ENCODE measurements at regions not wholly inside any gene's neighbourhood (a gene's known extent, or its start where the extent isn't known, plus 50 kb on each side); places are given as distances from the start of the nearest gene placed in this dataset.
A peak's percentile ranks its signal among the peaks of the same experiment; 100 is the strongest.

DNA sequence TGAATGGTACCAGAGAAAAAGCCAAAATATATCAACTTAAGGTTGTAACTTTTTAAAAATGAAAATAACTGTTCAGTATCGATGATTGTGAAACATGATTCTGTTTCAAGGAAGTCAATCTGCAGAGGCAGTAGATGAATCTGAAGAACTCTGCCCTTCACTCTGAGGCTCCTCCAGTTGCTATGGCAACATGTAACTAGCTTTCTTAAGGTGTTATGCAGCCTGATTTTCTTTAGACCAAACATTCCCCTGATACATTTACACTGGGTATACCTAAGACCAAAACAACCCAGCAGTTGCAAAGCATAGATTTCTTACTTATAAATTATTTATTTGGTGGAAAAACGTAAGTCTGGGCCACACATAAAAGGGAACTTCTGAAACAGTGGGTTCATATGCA lies 133.6 kb upstream of the RASGEF1B start:
- Histone ChIP-seq H3K36me3 (ENCODE audit: control insufficient read depth, low read length) (peaks cover 10% of the 10 kb centered on the region), H3K27me3 (ENCODE audit: control insufficient read depth, low read length) (no peaks in the 10 kb centered on the region)

DNA sequence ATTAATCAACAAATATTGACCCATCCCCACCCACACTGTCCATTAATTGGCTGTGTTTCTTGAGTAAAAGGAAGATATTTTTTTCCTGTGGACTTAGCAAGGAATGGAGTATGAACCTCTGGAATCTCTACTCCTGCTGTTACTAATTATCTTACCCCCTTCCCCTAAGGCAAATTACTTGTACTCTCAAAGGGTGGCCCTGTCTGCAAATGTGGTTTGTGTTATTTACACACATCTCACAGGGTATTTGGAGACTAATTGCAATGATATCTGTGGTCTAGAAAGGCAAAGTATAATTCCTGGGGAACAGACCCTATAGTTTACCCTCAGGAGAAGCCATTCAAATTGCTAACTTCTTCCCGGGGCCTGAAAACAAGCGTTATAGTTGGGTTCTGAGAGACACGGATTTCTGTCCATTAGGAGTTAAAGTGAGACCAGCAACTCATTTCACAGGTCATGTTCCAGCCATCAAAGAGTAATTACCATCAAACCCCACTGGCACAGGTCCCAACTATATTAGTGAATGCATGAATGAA lies 133.0 kb upstream of the RASGEF1B start:
- no peak for TF ChIP-seq EZH2phosphoT487 (IDR thresholded peaks at IDR 0.05; ENCODE audit: borderline replicate concordance, low read length)
- TF ChIP-seq, protein P1, sequence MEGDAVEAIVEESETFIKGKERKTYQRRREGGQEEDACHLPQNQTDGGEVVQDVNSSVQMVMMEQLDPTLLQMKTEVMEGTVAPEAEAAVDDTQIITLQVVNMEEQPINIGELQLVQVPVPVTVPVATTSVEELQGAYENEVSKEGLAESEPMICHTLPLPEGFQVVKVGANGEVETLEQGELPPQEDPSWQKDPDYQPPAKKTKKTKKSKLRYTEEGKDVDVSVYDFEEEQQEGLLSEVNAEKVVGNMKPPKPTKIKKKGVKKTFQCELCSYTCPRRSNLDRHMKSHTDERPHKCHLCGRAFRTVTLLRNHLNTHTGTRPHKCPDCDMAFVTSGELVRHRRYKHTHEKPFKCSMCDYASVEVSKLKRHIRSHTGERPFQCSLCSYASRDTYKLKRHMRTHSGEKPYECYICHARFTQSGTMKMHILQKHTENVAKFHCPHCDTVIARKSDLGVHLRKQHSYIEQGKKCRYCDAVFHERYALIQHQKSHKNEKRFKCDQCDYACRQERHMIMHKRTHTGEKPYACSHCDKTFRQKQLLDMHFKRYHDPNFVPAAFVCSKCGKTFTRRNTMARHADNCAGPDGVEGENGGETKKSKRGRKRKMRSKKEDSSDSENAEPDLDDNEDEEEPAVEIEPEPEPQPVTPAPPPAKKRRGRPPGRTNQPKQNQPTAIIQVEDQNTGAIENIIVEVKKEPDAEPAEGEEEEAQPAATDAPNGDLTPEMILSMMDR (IDR thresholded peaks at IDR 0.05; ENCODE audit: low read depth, low read length, poor library complexity, severe bottlenecking), result no peak
- no peaks in the 10 kb centered on the region for H3K79me2 ChIP-seq (ENCODE audit: control insufficient read depth, low read length)
- H3K27ac ChIP-seq (ENCODE audit: low read depth, low read length), result peak overlapping the region; percentile 83; the same call in 1 of the 2 replicates
- peaks cover 10% of the 10 kb centered on the region; the same call in 1 of the 2 replicates for H3F3A ChIP-seq (ENCODE audit: control insufficient read depth, insufficient read depth)
- H3K4me1 ChIP-seq (ENCODE audit: control insufficient read depth, low read length), result peaks cover 51% of the 10 kb centered on the region
- H3K4me2 ChIP-seq (ENCODE audit: low read length), result peak overlapping the region; percentile 80
- no peaks in the 10 kb centered on the region for H3K27me3 ChIP-seq (ENCODE audit: control insufficient read depth, low read length)
- H3K9me2 ChIP-seq (replicated peaks; ENCODE audit: control insufficient read depth, low read length), result no peaks in the 10 kb centered on the region
- H3K36me3 ChIP-seq (ENCODE audit: control insufficient read depth, low read length), result peaks cover 8% of the 10 kb centered on the region
- no peaks in the 10 kb centered on the region; the same call in 1 of the 2 replicates for H3K9me3 ChIP-seq (ENCODE audit: control insufficient read depth, insufficient read depth, low read length)
- no peak overlapping the region for H3K4me3 ChIP-seq (ENCODE audit: low read length)
- H4K20me1 ChIP-seq (ENCODE audit: control insufficient read depth, insufficient read depth, low read depth, low read length), result no peaks in the 10 kb centered on the region

More for the DNA sequence above, 133.6 kb upstream of the RASGEF1B start:
- Histone ChIP-seq H3K4me3 (ENCODE audit: low read length) (0 out of 2 replicates have a peak overlapping the region, but pooled peaks have one; percentile 53), H3K4me1 (ENCODE audit: control insufficient read depth, low read length) (peaks cover 56% of the 10 kb centered on the region), H3K9me3 (ENCODE audit: control insufficient read depth, insufficient read depth, low read length) (peaks cover 2% of the 10 kb centered on the region), H3K79me2 (ENCODE audit: control insufficient read depth, low read length) (no peaks in the 10 kb centered on the region), H3K27ac (ENCODE audit: low read depth, low read length) (peak overlapping the region; percentile 83; the same call in 1 of the 2 replicates), H3F3A (ENCODE audit: control insufficient read depth, insufficient read depth) (peaks cover 10% of the 10 kb centered on the region; the same call in 1 of the 2 replicates), H3K9me2 (replicated peaks; ENCODE audit: control insufficient read depth, low read length) (no peaks in the 10 kb centered on the region), H4K20me1 (ENCODE audit: control insufficient read depth, insufficient read depth, low read depth, low read length) (no peaks in the 10 kb centered on the region), H3K4me2 (ENCODE audit: low read length) (peak overlapping the region; percentile 80)
- TF ChIP-seq, protein P1 (IDR thresholded peaks at IDR 0.05; ENCODE audit: low read depth, low read length, poor library complexity, severe bottlenecking), result no peak
- no peak for TF ChIP-seq EZH2phosphoT487 (IDR thresholded peaks at IDR 0.05; ENCODE audit: borderline replicate concordance, low read length)

DNA sequence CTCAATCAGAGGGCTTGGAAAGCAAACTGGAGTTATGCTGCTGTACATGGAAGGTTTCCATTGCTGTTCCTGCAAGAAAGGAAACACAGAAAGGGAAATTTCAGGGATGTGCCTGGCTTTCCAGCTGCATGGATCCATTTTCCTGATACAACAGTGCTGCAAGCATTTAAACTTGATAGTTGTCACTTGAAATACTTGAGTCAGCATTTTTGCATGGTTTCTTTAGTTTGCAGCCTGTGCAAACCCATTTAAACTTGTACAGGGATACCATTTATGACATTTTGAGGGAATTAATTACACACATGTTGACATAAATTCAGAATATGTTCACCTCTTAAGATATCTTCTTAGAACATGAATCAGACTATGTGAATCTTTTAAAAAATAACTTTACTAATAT lies 131.1 kb upstream of the RASGEF1B start:
- no peak overlapping the region for H3K4me3 ChIP-seq (ENCODE audit: low read length)
- peaks cover 7% of the 10 kb centered on the region; the same call in 1 of the 2 replicates for H3F3A ChIP-seq (ENCODE audit: control insufficient read depth, insufficient read depth)

More for the DNA sequence above, 131.1 kb upstream of the RASGEF1B start:
- no peak overlapping the region for H3K27ac ChIP-seq (ENCODE audit: low read depth, low read length)
- H3K9me3 ChIP-seq (ENCODE audit: control insufficient read depth, insufficient read depth, low read length), result peaks cover 6% of the 10 kb centered on the region; the same call in 1 of the 2 replicates
- no peak overlapping the region for H3K4me2 ChIP-seq (ENCODE audit: low read length)
- H3K4me1 ChIP-seq (ENCODE audit: control insufficient read depth, low read length), result peaks cover 35% of the 10 kb centered on the region
- H3K79me2 ChIP-seq (ENCODE audit: control insufficient read depth, low read length), result no peaks in the 10 kb centered on the region
- H4K20me1 ChIP-seq (ENCODE audit: control insufficient read depth, insufficient read depth, low read depth, low read length), result no peaks in the 10 kb centered on the region
- no peaks in the 10 kb centered on the region for H3K36me3 ChIP-seq (ENCODE audit: control insufficient read depth, low read length)
- H3K9me2 ChIP-seq (replicated peaks; ENCODE audit: control insufficient read depth, low read length), result no peaks in the 10 kb centered on the region
- TF ChIP-seq, protein P1 (IDR thresholded peaks at IDR 0.05; ENCODE audit: low read depth, low read length, poor library complexity, severe bottlenecking), result no peak
- TF ChIP-seq EZH2phosphoT487 (IDR thresholded peaks at IDR 0.05; ENCODE audit: borderline replicate concordance, low read length), result no peak
- no peaks in the 10 kb centered on the region for H3K27me3 ChIP-seq (ENCODE audit: control insufficient read depth, low read length)

Measured in DOHH2 (cell line).